HG03432 (cell line): ENCODE measurements at regions not wholly inside any gene's neighbourhood (a gene's known extent, or its start where the extent isn't known, plus 50 kb on each side); places are given as distances from the start of the nearest gene placed in this dataset.

ENCODE experiments used
- ATAC-seq: cut with Tn5 transposase; IDR thresholded peaks from one replicate; pipeline ENCODE4 v1.9.1; 2021; ENCODE audit warnings: mild to moderate bottlenecking, moderate library complexity; ENCODE audit not compliant: unreplicated experiment

DNA sequence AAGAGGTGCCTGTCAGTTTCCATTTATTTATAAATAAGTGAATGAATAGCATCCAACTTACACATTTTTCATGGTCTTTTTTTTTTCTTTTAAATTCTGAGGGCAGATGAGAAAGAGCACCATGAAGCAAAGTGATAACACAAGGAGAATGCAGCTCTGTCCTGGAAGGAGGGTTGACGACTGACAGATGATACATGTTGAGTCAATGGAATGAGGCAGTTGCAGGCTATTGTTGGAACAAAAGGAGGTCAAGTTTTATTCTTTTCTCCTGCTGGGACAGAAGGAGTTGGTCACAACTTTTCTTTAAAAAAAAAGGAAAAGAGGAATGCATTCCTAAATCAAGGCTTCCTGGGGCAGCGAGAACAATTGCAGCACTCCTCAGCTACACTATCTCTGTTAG is 119.9 kb upstream of the PLEKHG7 start:
- ATAC-seq, result no peak

DNA sequence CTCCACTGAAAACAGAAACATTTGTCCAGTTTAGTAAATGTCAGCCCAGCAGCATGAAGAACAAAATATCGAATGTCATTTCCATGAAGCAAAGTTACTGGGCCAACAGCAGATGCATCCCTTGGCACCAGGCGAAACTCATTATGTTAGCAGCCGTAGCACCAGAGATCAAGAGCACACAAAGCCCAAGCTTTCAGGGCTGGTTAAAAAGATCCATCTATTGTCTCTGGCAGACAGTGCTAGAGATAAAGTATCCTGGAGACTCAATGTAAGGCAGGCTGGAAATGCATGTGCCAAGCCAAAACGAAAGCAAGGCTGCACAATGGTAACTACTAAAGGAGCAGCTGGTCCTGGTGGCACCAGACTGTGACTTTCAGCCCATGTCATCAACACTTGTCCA is 120.3 kb upstream of the PLEKHG7 start:
- no peak for ATAC-seq

GRCh38 chr12:92581604-92582003 is 121.2 kb upstream of the PLEKHG7 start:
- no peak for ATAC-seq

- ATAC-seq, result no peak
These were observed 127.7 kb upstream of the PLEKHG7 start for GRCh38 chr12:92574911-92575570.

DNA sequence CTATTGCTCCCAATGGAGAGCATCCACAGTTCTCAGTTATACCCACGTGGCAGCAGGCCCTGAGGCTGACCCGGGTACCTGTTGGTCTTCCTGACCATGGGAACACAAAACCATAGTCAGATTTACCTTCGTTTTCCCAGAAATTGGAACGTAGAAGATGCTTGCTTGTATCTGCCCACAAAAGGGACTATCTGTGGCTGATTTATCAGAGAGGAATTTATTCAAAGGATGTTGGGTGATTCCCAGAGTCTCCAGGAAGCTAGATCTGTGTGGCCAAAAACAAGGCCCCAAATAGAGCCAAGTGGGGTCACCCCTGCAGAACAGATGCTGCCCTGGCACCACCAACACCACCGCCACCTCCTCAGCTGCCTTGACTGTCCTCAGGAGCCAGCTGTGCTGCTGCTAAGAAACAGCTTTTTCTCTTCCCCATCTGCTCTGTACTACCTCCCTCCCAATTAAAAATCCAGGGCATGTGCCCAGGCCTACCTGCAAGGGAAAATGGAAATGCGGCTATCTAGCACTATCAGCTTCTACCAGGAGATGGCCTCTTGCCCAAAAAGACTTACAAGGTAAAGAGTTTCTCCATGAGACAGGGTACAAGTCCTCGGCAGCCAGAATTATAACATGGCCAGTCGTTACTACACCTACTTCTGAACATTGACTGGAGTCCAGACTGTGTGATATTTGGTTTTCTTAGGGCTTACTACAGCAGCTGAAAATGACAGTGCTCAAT is 128.6 kb upstream of the PLEKHG7 start:
- no peak for ATAC-seq

DNA sequence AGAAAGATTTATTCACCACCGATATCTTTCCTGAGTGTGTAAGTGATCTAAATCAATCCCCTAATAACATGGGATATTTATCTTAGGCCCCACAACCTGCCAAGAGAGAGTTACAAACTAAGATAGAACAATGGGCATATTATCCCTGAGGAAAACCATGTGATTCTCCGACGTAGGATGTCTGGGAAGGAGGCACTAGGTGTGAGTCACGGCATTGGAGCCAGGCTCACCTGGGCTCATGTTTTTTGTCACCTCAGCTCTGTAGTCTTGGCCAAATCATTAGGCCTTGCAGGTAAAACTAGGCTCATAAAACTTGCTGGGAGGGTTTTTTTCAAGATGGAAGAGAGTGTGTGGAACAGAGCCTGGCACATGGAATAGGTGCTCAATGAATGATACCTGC is 129.7 kb upstream of the PLEKHG7 start:
- ATAC-seq, result no peak

- no peak for ATAC-seq
These were observed 130.8 kb upstream of the PLEKHG7 start for GRCh38 chr12:92571844-92572543.

DNA sequence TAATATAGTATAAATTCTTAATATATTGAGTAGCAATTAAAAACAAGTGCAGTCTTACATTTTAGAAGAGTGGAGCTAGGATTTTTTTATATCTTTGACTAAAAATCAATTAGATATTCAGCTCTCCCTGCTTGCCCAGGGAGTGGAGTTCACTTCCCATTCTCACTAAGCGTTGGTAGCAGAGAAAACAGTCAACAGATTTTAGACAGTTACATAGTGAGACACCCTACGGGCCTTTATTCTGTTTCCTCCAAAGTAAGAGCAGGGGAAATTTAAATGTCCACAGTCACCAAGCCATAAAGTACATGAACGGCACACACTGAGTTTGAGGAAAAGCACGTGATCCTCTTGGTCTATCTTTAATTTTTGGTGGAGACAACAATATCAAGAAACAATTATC is 131.6 kb upstream of the PLEKHG7 start:
- ATAC-seq, result no peak

- ATAC-seq, result peak; percentile 92
These were observed 132.6 kb upstream of the PLEKHG7 start for GRCh38 chr12:92570056-92570753.

DNA sequence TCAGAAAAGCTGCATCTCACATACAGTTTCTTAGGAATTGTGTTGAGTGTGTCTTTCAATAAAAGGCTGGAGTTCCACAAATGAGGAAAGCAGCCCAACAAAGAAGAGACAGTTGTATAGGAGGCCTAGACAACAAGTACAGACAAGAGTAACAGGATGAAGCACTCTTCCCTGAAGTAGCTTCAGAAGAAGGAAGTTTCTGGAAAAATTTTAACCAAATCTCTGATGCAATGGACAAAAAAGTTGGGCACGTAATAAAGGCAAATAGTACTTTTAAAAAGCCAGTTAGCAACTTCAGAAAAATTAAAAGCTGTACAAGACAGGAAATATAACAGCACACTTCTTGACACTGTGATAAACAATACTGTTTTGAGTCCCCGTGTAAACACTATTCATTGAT is 134.1 kb upstream of the PLEKHG7 start:
- ATAC-seq, result no peak

- no peak for ATAC-seq
These were observed 136.3 kb upstream of the PLEKHG7 start for GRCh38 chr12:92566448-92567019.

DNA sequence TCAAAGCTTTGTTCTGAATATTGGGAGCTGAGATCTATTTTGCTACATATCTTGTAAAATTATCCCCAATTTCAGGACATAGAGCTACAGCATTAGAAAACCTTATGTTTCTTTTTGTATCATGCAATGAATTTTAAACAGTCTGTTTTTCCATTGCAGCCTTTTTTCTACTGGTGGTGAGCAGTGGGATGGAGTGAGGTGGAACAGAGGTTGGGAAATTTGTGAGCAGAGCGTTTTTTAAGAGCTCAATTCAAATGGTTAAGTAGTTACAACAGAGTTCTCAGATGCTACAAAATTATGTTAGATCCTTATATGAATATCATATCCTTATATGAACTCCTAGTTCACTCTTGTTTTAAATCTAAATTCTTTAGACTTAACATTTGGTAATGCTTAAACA is 139.0 kb upstream of the PLEKHG7 start:
- no peak for ATAC-seq

GRCh38 chr12:92562063-92562734 is 140.6 kb upstream of the PLEKHG7 start:
- no peak for ATAC-seq

DNA sequence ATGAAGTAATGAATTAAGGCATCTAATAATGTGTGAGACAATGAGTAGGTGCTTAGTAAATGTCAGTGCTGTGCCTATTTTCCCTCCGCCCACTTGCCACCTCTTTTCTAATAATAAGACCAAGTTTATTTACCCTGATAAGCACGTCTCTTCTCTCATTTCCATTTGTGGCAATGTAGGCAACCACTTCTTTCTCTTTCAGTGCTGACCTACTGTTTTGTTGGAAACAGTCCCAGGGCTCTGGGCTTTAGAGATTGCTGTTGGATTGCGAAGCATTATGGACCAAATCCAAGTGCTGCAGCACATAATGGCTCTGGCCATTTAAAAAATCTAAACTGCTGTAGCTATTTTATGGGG is 141.3 kb upstream of the PLEKHG7 start:
- ATAC-seq, result no peak

DNA sequence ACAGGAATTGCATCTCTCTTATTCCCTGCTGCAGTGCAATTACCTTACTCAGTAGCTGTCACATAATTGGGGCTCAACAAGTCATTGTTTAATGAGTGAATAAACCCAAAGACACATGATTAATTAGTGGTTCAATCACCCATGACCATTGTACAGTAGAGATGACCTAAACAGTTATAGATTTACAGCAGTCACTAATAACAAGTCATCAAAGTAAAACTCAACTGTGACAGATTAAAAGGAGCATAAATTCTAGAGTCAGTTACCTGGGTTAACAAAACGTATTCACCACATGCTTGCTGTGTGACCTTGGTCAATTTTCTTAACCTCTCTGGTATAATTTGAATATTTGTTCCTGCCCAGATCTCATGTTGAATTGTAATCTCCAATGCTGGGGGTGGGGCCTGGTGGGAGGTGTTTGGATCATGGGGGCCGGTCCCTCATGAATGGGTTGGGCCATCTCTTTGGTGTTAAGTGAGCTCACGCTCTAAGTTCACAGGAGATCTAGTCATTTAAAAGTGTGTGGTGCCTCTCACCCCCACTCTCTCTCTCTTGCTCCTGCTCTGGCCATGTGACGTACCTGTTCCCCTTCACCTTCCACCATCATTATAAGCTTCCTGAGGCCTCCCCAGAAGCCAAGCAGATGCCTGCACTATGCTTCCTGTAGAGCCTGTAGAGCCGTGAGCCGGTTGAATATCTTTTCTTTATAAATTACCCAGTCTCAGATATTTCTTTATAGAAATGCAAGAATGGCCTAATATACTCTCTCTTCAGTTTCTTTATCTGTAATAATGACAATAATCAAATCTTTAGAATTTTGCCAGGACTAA is 141.9 kb upstream of the PLEKHG7 start:
- ATAC-seq, result no peak

DNA sequence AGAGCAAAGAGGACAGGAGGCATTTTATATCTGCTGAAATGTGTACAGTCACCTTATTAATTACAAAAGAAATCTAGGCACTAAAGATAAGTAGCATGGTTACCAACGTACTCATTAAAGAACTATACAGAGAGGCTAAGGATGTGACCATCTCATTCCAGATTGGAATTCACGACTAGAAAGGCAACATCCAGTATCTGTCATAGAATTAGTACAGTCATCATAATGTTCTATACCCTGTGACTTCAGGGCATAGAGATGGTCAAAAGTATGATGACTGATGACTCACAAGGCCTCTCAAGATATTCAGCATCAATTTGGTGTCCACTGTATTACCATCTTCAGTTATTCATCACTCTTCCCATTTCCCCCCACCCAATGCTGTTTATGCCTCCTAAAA is 144.0 kb upstream of the PLEKHG7 start:
- ATAC-seq, result peak; percentile 25

DNA sequence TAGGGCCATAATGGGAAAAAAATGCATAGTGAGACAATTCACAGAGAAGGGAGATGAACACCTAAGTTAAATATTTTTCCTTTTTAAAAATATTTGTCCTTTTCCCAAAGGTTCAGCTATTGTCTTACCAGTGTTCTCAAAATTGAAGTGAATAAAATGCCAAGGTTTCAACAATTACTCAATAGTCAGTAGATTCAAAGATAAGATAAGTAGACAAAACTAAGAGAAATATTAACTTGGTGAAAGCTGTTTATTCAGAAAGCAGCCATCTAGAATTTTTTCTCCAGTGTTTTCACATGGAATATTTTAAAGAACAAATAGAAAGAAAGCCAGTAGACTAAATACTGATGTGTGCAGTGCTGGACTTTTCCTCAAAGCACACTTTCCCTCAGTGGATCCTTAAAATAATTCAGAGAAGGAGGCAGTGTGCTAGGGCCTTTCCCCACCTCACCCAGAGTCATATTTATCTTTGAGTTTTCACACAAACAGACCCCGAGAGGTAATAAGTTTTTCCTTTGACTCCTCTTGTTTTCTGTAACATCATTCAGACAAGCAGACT is 144.5 kb upstream of the PLEKHG7 start:
- peak; percentile 1 for ATAC-seq

- ATAC-seq, result no peak
These were observed 145.4 kb upstream of the PLEKHG7 start for GRCh38 chr12:92557422-92557724.

DNA sequence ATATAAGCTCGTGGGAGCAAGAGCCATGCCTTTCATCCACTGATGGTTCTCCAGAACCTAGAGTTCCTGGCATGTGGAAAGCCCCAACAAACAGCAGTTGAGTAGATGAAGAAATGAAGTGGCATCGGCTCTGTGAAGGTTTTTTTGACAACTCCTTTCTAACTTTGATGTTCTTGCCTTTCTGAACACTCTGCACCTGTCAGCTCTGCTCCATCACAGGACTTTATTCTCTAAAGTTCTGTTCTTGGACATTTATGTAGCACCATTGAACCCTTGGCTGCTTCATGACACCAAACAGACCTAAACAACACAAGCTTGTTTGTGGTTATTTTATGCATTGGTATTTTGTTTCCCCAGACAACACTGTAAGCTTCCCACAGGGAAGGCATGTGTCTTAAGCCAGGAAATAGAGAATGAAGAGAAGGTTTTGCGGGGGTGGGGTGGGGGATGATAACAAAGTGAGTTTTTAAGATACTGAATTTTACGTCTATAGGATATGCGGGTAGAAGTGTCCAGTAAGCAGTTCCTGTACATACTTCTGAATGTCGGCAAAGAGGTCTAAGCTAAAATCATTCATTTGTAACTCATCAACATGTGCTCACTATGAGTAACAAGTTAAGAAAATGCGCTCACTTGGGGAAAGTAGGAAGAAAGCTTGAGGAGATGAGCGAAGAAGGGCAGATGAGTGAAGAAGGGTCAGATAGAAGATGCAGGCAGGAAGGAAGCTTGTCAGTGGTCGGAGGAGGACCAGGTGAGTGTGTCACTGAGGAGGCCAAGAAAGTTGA is 146.0 kb upstream of the PLEKHG7 start:
- ATAC-seq, result peak; percentile 20
